Gastroesophageal sphincter (tissue), 3 donors: ENCODE measurements at regions not wholly inside any gene's neighbourhood (a gene's known extent, or its start where the extent isn't known, plus 50 kb on each side); places are given as distances from the start of the nearest gene placed in this dataset.
"Not testable (repeated sequence)": the region's sequence is repeated elsewhere in the genome, so short reads cannot be mapped to it uniquely, and the experiment has no call there.

Source experiments
- CTCF ChIP-seq, 4 experiments: fragments of 200-600 bp in 2 of 4; fragments of 450-650 bp in 2 of 4; sonication (generic) in 1 of 4; IDR thresholded peaks; one replicate each; pipeline ENCODE4 v1.5.1; 2017 to 2019; ENCODE audit warnings: antibody characterized with exemption in 4 of 4, mild to moderate bottlenecking in 2 of 4, moderate library complexity in 2 of 4
- EP300 ChIP-seq: sonication (generic); formaldehyde crosslinking; IDR thresholded peaks from one replicate; pipeline ENCODE4 v1.6.1; 2017; ENCODE audit warnings: antibody characterized with exemption, mild to moderate bottlenecking
- POLR2A ChIP-seq, 2 donors: fragments of 450-650 bp; IDR thresholded peaks; one replicate each; pipeline ENCODE4 v1.6.1; 2017; ENCODE audit warnings: antibody characterized with exemption in 2 of 2, mild to moderate bottlenecking in 2 of 2, moderate library complexity in 1 of 2

GRCh38 chr15:20308027-20308690, 233.4 kb downstream of the GOLGA6L6 start:
- TF ChIP-seq CTCF (IDR thresholded peaks at IDR 0.05); EP300; POLR2A (IDR thresholded peaks at IDR 0.05): not testable (repeated sequence)
